ENCODE measurements at regions not wholly inside any gene's neighbourhood (a gene's known extent, or its start where the extent isn't known, plus 50 kb on each side); places are given as distances from the start of the nearest gene placed in this dataset.
A peak's percentile ranks its signal among the peaks of the same experiment; 100 is the strongest.

DNA sequence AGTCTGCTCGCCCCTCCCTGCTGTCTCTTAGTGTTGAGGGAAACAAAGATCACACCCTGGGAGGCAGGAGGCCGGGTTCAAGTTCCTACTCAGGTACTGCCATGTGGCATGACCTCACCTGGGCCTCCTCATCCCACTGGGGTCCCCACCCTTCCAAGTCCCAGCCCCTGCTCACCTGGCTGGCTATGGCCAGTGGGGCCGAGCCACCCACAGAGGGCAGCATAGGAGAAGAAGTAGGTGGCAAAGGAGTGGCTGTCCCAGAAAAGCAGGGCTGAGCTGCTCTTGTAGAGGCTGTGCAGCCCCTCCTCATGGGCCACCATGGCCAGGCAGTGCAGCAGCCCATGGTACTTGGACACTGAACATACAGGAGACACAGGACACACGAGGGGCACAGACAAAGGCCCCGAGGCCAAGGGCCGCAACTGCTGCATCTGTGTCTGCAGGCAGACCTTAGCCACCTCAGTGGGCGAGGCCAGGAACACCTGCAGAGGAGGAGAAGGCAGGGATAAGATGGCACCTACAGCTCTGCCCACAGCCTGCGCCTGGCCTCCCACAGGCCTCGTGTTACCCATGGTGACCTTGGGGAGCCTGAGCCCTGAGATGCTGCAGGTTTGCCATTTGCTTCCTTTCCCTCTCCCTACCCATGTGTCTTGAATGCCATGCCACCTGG, 50.6 kb upstream of the MPEG1 start:
- no peak for TF ChIP-seq POLR2A (IDR thresholded peaks at IDR 0.05)
- peak; percentile 27 to 67 (median 50) for TF ChIP-seq CTCF (IDR thresholded peaks at IDR 0.05)

Data from body of pancreas (tissue), 4 donors.